Spleen (tissue), 7 donors: ENCODE measurements at regions not wholly inside any gene's neighbourhood (a gene's known extent, or its start where the extent isn't known, plus 50 kb on each side); places are given as distances from the start of the nearest gene placed in this dataset.

ENCODE experiments used
- POLR2A ChIP-seq, 3 donors: fragments of 450-650 bp; IDR thresholded peaks; one replicate each; pipeline ENCODE4 v1.5.1; 2017; ENCODE audit warnings: antibody characterized with exemption in 3 of 3, mild to moderate bottlenecking in 1 of 3
- POLR2AphosphoS5 ChIP-seq, 3 donors: sonication (generic); formaldehyde crosslinking; IDR thresholded peaks; one replicate each; pipeline ENCODE4 v1.5.1; 2017; ENCODE audit warnings: antibody characterized with exemption in 3 of 3
- TF ChIP-seq, protein P1 (sequence below), 11 experiments: fragments of 200-600 bp in 7 of 11; fragments of 450-650 bp in 4 of 11; sonication (generic) in 4 of 11; IDR thresholded peaks in 8 of 11; conservative IDR thresholded peaks in 3 of 11; 1 replicate in 7 of 11; 2 replicates in 4 of 11; pipeline versions ENCODE4 v1.4.0 to v1.8.0; 2016 to 2021; ENCODE audit warnings: antibody characterized with exemption in 11 of 11, inconsistent platforms in 4 of 11, mild to moderate bottlenecking in 1 of 11
- donor health status: DM: no; HTN: no; CAD: no; lungs with moderate emphysema.
- donor health status: DM: no; HTN: no; CAD: no.
- donor health status: DM: no; HTN: no; CAD: no.

- TF ChIP-seq, protein P1, sequence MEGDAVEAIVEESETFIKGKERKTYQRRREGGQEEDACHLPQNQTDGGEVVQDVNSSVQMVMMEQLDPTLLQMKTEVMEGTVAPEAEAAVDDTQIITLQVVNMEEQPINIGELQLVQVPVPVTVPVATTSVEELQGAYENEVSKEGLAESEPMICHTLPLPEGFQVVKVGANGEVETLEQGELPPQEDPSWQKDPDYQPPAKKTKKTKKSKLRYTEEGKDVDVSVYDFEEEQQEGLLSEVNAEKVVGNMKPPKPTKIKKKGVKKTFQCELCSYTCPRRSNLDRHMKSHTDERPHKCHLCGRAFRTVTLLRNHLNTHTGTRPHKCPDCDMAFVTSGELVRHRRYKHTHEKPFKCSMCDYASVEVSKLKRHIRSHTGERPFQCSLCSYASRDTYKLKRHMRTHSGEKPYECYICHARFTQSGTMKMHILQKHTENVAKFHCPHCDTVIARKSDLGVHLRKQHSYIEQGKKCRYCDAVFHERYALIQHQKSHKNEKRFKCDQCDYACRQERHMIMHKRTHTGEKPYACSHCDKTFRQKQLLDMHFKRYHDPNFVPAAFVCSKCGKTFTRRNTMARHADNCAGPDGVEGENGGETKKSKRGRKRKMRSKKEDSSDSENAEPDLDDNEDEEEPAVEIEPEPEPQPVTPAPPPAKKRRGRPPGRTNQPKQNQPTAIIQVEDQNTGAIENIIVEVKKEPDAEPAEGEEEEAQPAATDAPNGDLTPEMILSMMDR (IDR thresholded peaks at IDR 0.05 in 8 of 11, conservative IDR thresholded peaks at IDR 0.05 in 3 of 11), result no peak
- TF ChIP-seq POLR2AphosphoS5 (IDR thresholded peaks at IDR 0.05) (no peak), POLR2A (IDR thresholded peaks at IDR 0.05) (no peak)
Measured at GRCh38 chr7:114334989-114335388, 79.6 kb upstream of the FOXP2 start.
